HCT116 (cell line): ENCODE measurements at regions not wholly inside any gene's neighbourhood (a gene's known extent, or its start where the extent isn't known, plus 50 kb on each side); places are given as distances from the start of the nearest gene placed in this dataset.

ENCODE experiments used
- ATAC-seq: fragments of 200-7000 bp; cut with Tn5 transposase; 2 replicates; pipeline ENCODE4 v1.9.1; 2020; ENCODE audit warnings: mild to moderate bottlenecking, moderate library complexity
- BruUV-seq: library from RNA; stranded (reverse); fragments of 400-500 nt; replicated peaks from 2 replicates; lab custom pipeline; 2021; lab: Mats Ljungman, UMichigan
- CTCF ChIA-PET: fragments of 300-600 bp; sonication (Branson Sonifier 250); formaldehyde crosslinking; loops from one replicate; lab custom pipeline; 2021; ENCODE audit warnings: antibody characterized with exemption; lab: Charles Lee
- POLR2A ChIA-PET: fragments of 300-600, 350-600 bp; sonication (Branson Sonifier 250); formaldehyde crosslinking; loops from one replicate; lab custom pipeline; 2021; ENCODE audit warnings: antibody characterized with exemption; lab: Charles Lee
- RAD21 ChIA-PET, 2 experiments: fragments of 300-600 bp; sonication (Branson Sonifier 250); formaldehyde crosslinking; loops; one replicate each; lab custom pipeline; 2023; ENCODE audit warnings: low total read pairs in 2 of 2; ENCODE audit not compliant: uncharacterized antibody in 2 of 2, unreplicated experiment in 2 of 2, low non-redundant PET in 1 of 2; lab: Charles Lee
- DNase-seq: peaks from one replicate; pipeline ENCODE4 v3.0.0-alpha.2; 2010; ENCODE audit warnings: low read depth, low spot score
- H2AFZ ChIP-seq: fragments of 200-600 bp; shearing (Covaris generic), sonication (generic); 2 replicates; pipeline ENCODE4 v1.6.1; 2017; ENCODE audit warnings: low read depth, mixed run types, mixed read lengths, antibody characterized with exemption, low read length; ENCODE audit not compliant: poor library complexity, severe bottlenecking
- H3K27ac ChIP-seq: 2 replicates; pipeline ENCODE4 v1.5.1; 2012; ENCODE audit warnings: low read depth, low read length
- H3K27me3 ChIP-seq: fragments of 200-600 bp; sonication (generic); 2 replicates; pipeline ENCODE4 v1.6.1; 2016; ENCODE audit warnings: mixed run types, low read length, mixed read lengths; ENCODE audit not compliant: insufficient read depth
- H3K36me3 ChIP-seq, 2 experiments: fragments of 200-500 bp in 1 of 2; fragments of 200-600 bp in 1 of 2; sonication (Bioruptor generic) in 1 of 2; sonication (generic) in 1 of 2; 2 replicates each; pipeline versions ENCODE4 v1.5.1 to v1.6.1; 2014 to 2016; ENCODE audit warnings: low read length in 2 of 2, inconsistent platforms in 1 of 2, mixed read lengths in 1 of 2, mixed run types in 1 of 2; ENCODE audit not compliant: insufficient read depth in 2 of 2, control insufficient read depth in 1 of 2
- H3K4me1 ChIP-seq, 2 experiments: fragments of 200-600 bp in 1 of 2; sonication (generic) in 1 of 2; 2 replicates each; pipeline versions ENCODE4 v1.5.1 to v1.6.1; 2012 to 2017; ENCODE audit warnings: low read length in 2 of 2, inconsistent platforms in 1 of 2, mild to moderate bottlenecking in 1 of 2, mixed read lengths in 1 of 2, mixed run types in 1 of 2, moderate library complexity in 1 of 2; ENCODE audit not compliant: insufficient read depth in 2 of 2, control insufficient read depth in 1 of 2
- H3K4me2 ChIP-seq: fragments of 200-600 bp; sonication (generic); 2 replicates; pipeline ENCODE4 v1.6.1; 2017; ENCODE audit warnings: mixed run types, low read length, mixed read lengths
- H3K4me3 ChIP-seq, 2 experiments: fragments of 200-600 bp in 1 of 2; sonication (generic) in 1 of 2; replicated peaks in 1 of 2; 2 replicates each; pipeline ENCODE4 v1.5.1; 2011 to 2016; ENCODE audit warnings: low read length in 2 of 2, control low read depth in 1 of 2, low read depth in 1 of 2, mild to moderate bottlenecking in 1 of 2, mixed read lengths in 1 of 2, mixed run types in 1 of 2
- H3K79me2 ChIP-seq: fragments of 200-600 bp; sonication (generic); 2 replicates; pipeline ENCODE4 v1.6.1; 2017; ENCODE audit warnings: mild to moderate bottlenecking, mixed run types, low read length, moderate library complexity, mixed read lengths; ENCODE audit not compliant: insufficient read depth
- H3K9ac ChIP-seq: fragments of 200-600 bp; sonication (generic); 2 replicates; pipeline ENCODE4 v1.6.1; 2016; ENCODE audit warnings: low read length, mixed read lengths
- H3K9me2 ChIP-seq: fragments of 200-600 bp; sonication (generic), shearing (Covaris generic); 2 replicates; pipeline ENCODE4 v1.6.1; 2017; ENCODE audit warnings: mixed run types, mild to moderate bottlenecking, moderate library complexity; ENCODE audit not compliant: insufficient read depth
- H3K9me3 ChIP-seq, 2 experiments: fragments of 200-500 bp in 1 of 2; fragments of 200-600 bp in 1 of 2; sonication (Bioruptor generic) in 1 of 2; sonication (generic) in 1 of 2; 2 replicates each; pipeline ENCODE4 v1.6.1; 2014 to 2017; ENCODE audit warnings: low read length in 2 of 2, mixed read lengths in 2 of 2, inconsistent platforms in 1 of 2, low read depth in 1 of 2, mild to moderate bottlenecking in 1 of 2, mixed run types in 1 of 2, moderate library complexity in 1 of 2; ENCODE audit not compliant: control insufficient read depth in 1 of 2, insufficient read depth in 1 of 2
- H4K20me1 ChIP-seq: fragments of 200-600 bp; sonication (generic), shearing (Covaris generic); 2 replicates; pipeline ENCODE4 v1.6.1; 2017; ENCODE audit warnings: mixed run types, mild to moderate bottlenecking, moderate library complexity; ENCODE audit not compliant: insufficient read depth
- ATF3 ChIP-seq: IDR thresholded peaks from 2 replicates; pipeline ENCODE4 v1.6.1; 2012
- CBX3 ChIP-seq: IDR thresholded peaks from 2 replicates; pipeline ENCODE4 v1.6.1; 2012; ENCODE audit warnings: low read depth
- CEBPB ChIP-seq: IDR thresholded peaks from 2 replicates; pipeline ENCODE4 v1.6.1; 2012; ENCODE audit warnings: low read depth
- EZH2 ChIP-seq: fragments of 200-600 bp; sonication (generic); IDR thresholded peaks from 2 replicates; pipeline ENCODE4 v1.6.1; 2017; ENCODE audit warnings: antibody characterized with exemption, mixed run types
- EZH2phosphoT487 ChIP-seq: fragments of 200-600 bp; IDR thresholded peaks from 2 replicates; pipeline ENCODE4 v1.6.1; 2018; ENCODE audit warnings: antibody characterized with exemption, borderline replicate concordance
- FOSL1 ChIP-seq: IDR thresholded peaks from 2 replicates; pipeline ENCODE4 v1.6.1; 2012; ENCODE audit warnings: low read depth
- JUND ChIP-seq: IDR thresholded peaks from 2 replicates; pipeline ENCODE4 v1.6.1; 2012
- POLR2A ChIP-seq: IDR thresholded peaks from 2 replicates; pipeline ENCODE4 v1.7.0; 2011; ENCODE audit warnings: borderline replicate concordance; ENCODE audit not compliant: insufficient read depth, insufficient read length; ENCODE audit errors: extremely low read depth
- RAD21 ChIP-seq: IDR thresholded peaks from 2 replicates; pipeline ENCODE4 v1.6.1; 2012; ENCODE audit warnings: low read depth, mild to moderate bottlenecking
- REST ChIP-seq: IDR thresholded peaks from 2 replicates; pipeline ENCODE4 v1.6.1; 2012; ENCODE audit warnings: low read depth
- SIN3A ChIP-seq: IDR thresholded peaks from 2 replicates; pipeline ENCODE4 v1.6.1; 2012; ENCODE audit warnings: low read depth
- SP1 ChIP-seq: IDR thresholded peaks from 2 replicates; pipeline ENCODE4 v1.6.1; 2012; ENCODE audit warnings: low read depth
- SRF ChIP-seq: IDR thresholded peaks from 2 replicates; pipeline ENCODE4 v1.6.1; 2012; ENCODE audit warnings: low read depth
- YY1 ChIP-seq: IDR thresholded peaks from 2 replicates; pipeline ENCODE4 v1.6.1; 2011; ENCODE audit warnings: low read length, low read depth, moderate library complexity, mild to moderate bottlenecking; ENCODE audit not compliant: insufficient replicate concordance; ENCODE audit errors: extremely low read depth
- ZFX ChIP-seq: fragments of 450-650 bp; IDR thresholded peaks from 2 replicates; pipeline ENCODE4 v1.6.1; 2017
- ZNF274 ChIP-seq: fragments of 200-500 bp; sonication (Bioruptor generic); IDR thresholded peaks from 2 replicates; pipeline ENCODE4 v1.6.1; 2014; ENCODE audit warnings: mild to moderate bottlenecking, low read depth, low read length, inconsistent platforms
- intact Hi-C: fragments of 100-400 bp; cut with micrococcal nuclease; formaldehyde crosslinking; loops from 2 replicates; pipeline ENCODE4 v1.10.0; 2022
- TF ChIP-seq, protein P1 (sequence below): IDR thresholded peaks from 2 replicates; pipeline ENCODE4 v1.6.1; 2012

DNA sequence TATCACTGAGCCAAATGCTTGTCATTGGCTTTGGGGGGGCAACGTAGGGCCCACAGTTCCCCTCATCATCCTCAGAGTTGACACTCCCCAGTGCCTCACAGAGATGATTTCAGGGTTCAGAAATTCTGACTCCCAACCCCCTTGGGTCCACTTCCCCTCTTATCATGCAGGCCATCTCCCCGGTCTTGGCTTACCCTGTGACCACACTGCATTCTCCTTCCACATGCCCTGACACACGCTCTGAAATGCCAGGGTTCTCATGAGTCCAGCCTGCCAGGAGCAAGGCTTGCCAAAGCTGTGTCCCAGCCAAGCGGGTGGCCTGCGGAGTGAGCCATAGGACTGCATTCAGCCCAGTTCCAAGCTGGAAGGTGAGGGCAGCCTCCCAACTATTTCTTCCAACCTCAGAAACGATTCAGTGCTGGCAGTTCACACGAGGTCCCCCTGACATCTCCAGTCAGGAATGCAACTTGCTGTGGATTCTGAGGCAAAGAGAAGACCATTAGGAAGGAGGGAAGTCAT, 101.2 kb downstream of the SMIM20 start:
- H3K4me3 ChIP-seq = no peak overlapping the region
- intact Hi-C loops = no loop called here
- ChIA-PET RAD21 (no interaction called here), POLR2A (no interaction called here)
- H2AFZ ChIP-seq = no peak overlapping the region
- no peaks in the 10 kb centered on the region for H4K20me1 ChIP-seq
- BruUV-seq = no TSS peak
- no peak overlapping the region for H3K27ac ChIP-seq
- DNase-seq (no peak), ATAC-seq (no peak)
- no peaks in the 10 kb centered on the region; a peak in 1 of 4 replicates for H3K4me1 ChIP-seq
- no peak for TF ChIP-seq ZFX
- TF ChIP-seq, all 23 proteins: peak for 0
- Histone ChIP-seq H3K79me2 (no peaks in the 10 kb centered on the region), H3K9me3 (no peaks in the 10 kb centered on the region; a peak in 1 of 4 replicates), H3K9ac (no peak overlapping the region), H3K36me3 (no peaks in the 10 kb centered on the region), H3K9me2 (no peaks in the 10 kb centered on the region), H3K27me3 (no peaks in the 10 kb centered on the region; the same call in 1 of the 2 replicates), H3K4me2 (no peak overlapping the region)
- CTCF ChIA-PET = no interaction called here

GRCh38 chr4:26015906-26016305, 101.9 kb downstream of the SMIM20 start:
- CTCF ChIA-PET = no interaction called here
- no TSS peak for BruUV-seq
- no peaks in the 10 kb centered on the region for H3K36me3 ChIP-seq
- no peak overlapping the region for H2AFZ ChIP-seq
- DNase-seq (no peak), ATAC-seq (no peak)
- H3K9me2 ChIP-seq = no peaks in the 10 kb centered on the region
- no peaks in the 10 kb centered on the region for H3K9me3 ChIP-seq
- H3K4me3 ChIP-seq = no peak overlapping the region
- intact Hi-C loops = no loop called here
- RAD21 ChIA-PET = no interaction called here
- POLR2A ChIA-PET = no interaction called here
- H3K79me2 ChIP-seq = no peaks in the 10 kb centered on the region
- TF ChIP-seq JUND = no peak
- no peak for TF ChIP-seq YY1
- no peak for TF ChIP-seq EZH2
- TF ChIP-seq SRF = no peak
- TF ChIP-seq SIN3A = no peak
- no peak for TF ChIP-seq ZFX
- no peak for TF ChIP-seq CEBPB
- TF ChIP-seq, protein P1, sequence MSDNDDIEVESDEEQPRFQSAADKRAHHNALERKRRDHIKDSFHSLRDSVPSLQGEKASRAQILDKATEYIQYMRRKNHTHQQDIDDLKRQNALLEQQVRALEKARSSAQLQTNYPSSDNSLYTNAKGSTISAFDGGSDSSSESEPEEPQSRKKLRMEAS = no peak
- TF ChIP-seq POLR2A = no peak
- no peak for TF ChIP-seq SP1
- no peak for TF ChIP-seq ZNF274
- no peak for TF ChIP-seq ATF3
- no peak for TF ChIP-seq REST
- no peak for TF ChIP-seq RAD21
- no peak for TF ChIP-seq EZH2phosphoT487
- TF ChIP-seq CBX3 = no peak
- no peak for TF ChIP-seq FOSL1
- H4K20me1 ChIP-seq = no peaks in the 10 kb centered on the region
- H3K4me2 ChIP-seq = no peak overlapping the region
- no peaks in the 10 kb centered on the region; the same call in 1 of the 2 replicates for H3K27me3 ChIP-seq
- H3K27ac ChIP-seq = no peak overlapping the region
- peaks cover 2% of the 10 kb centered on the region in 2 experiments; a peak in 2 of 4 replicates for H3K4me1 ChIP-seq
- no peak overlapping the region for H3K9ac ChIP-seq
